Esophagus squamous epithelium (tissue), 4 donors: ENCODE measurements at regions not wholly inside any gene's neighbourhood (a gene's known extent, or its start where the extent isn't known, plus 50 kb on each side); places are given as distances from the start of the nearest gene placed in this dataset.

ENCODE experiments used
- CTCF ChIP-seq, 6 experiments: fragments of 450-650 bp in 4 of 6; fragments of 200-600 bp in 2 of 6; sonication (generic) in 2 of 6; IDR thresholded peaks; one replicate each; pipeline ENCODE4 v1.5.1; 2016 to 2019; ENCODE audit warnings: antibody characterized with exemption in 6 of 6, mild to moderate bottlenecking in 4 of 6, moderate library complexity in 4 of 6
- POLR2A ChIP-seq, 4 donors: fragments of 450-650 bp; IDR thresholded peaks; one replicate each; pipeline ENCODE4 v1.6.1; 2017; ENCODE audit warnings: antibody characterized with exemption in 4 of 4, mild to moderate bottlenecking in 4 of 4, moderate library complexity in 3 of 4

- TF ChIP-seq CTCF (IDR thresholded peaks at IDR 0.05) (no peak), POLR2A (IDR thresholded peaks at IDR 0.05) (no peak)
Observed at GRCh38 chr6:4364711-4365110, 229.3 kb upstream of the ECI2 start.
